ENCODE measurements at regions not wholly inside any gene's neighbourhood (a gene's known extent, or its start where the extent isn't known, plus 50 kb on each side); places are given as distances from the start of the nearest gene placed in this dataset.
"Not testable (repeated sequence)": the region's sequence is repeated elsewhere in the genome, so short reads cannot be mapped to it uniquely, and the experiment has no call there.

GRCh38 chr20:47444584-47444983, 57.1 kb upstream of the NCOA3 start:
- DNase-seq (ENCODE audit: low spot score): no peak
- Mint-ChIP-seq H3K36me3 (ENCODE audit: low read depth) (no peaks in the 10 kb centered on the region), H3K27me3 (ENCODE audit: low read depth) (no peaks in the 10 kb centered on the region), H3K4me3 (ENCODE audit: unreplicated experiment) (no peak overlapping the region), H3K27ac (ENCODE audit: unreplicated experiment) (no peak overlapping the region), H3K9me3 (ENCODE audit: low read depth) (no peaks in the 10 kb centered on the region), H3K4me1 (ENCODE audit: low read depth) (peaks cover 8% of the 10 kb centered on the region)
- TF ChIP-seq CTCF (IDR thresholded peaks at IDR 0.05): no peak

GRCh38 chr20:47445291-47445690, 56.4 kb upstream of the NCOA3 start:
- no peaks in the 10 kb centered on the region for H3K9me3 Mint-ChIP-seq (ENCODE audit: low read depth)
- H3K4me1 Mint-ChIP-seq (ENCODE audit: low read depth): peaks cover 8% of the 10 kb centered on the region
- no peak for DNase-seq (ENCODE audit: low spot score)
- no peaks in the 10 kb centered on the region for H3K36me3 Mint-ChIP-seq (ENCODE audit: low read depth)
- H3K27me3 Mint-ChIP-seq (ENCODE audit: low read depth): no peaks in the 10 kb centered on the region
- H3K4me3 Mint-ChIP-seq (ENCODE audit: unreplicated experiment): no peak overlapping the region
- no peak overlapping the region for H3K27ac Mint-ChIP-seq (ENCODE audit: unreplicated experiment)
- no peak for TF ChIP-seq CTCF (IDR thresholded peaks at IDR 0.05)

- H3K4me3 Mint-ChIP-seq (ENCODE audit: unreplicated experiment); H3K4me1 Mint-ChIP-seq (ENCODE audit: low read depth); H3K27ac Mint-ChIP-seq (ENCODE audit: unreplicated experiment); H3K9me3 Mint-ChIP-seq (ENCODE audit: low read depth); DNase-seq (ENCODE audit: low spot score); H3K27me3 Mint-ChIP-seq (ENCODE audit: low read depth); H3K36me3 Mint-ChIP-seq (ENCODE audit: low read depth): not testable (repeated sequence)
Measured at GRCh38 chr20:47447350-47448296, 54.1 kb upstream of the NCOA3 start.

GRCh38 chr20:47448429-47448828, 53.3 kb upstream of the NCOA3 start:
- Mint-ChIP-seq H3K4me1 (ENCODE audit: low read depth) (peaks cover 10% of the 10 kb centered on the region), H3K9me3 (ENCODE audit: low read depth) (peaks cover 2% of the 10 kb centered on the region), H3K27ac (ENCODE audit: unreplicated experiment) (no peak overlapping the region), H3K4me3 (ENCODE audit: unreplicated experiment) (no peak overlapping the region), H3K27me3 (ENCODE audit: low read depth) (no peaks in the 10 kb centered on the region), H3K36me3 (ENCODE audit: low read depth) (peaks cover 2% of the 10 kb centered on the region)
- TF ChIP-seq CTCF (IDR thresholded peaks at IDR 0.05): no peak
- DNase-seq (ENCODE audit: low spot score): no peak

- Mint-ChIP-seq H3K4me3 (ENCODE audit: unreplicated experiment) (no peak overlapping the region), H3K36me3 (ENCODE audit: low read depth) (peaks cover 4% of the 10 kb centered on the region), H3K4me1 (ENCODE audit: low read depth) (peaks cover 11% of the 10 kb centered on the region), H3K27ac (ENCODE audit: unreplicated experiment) (no peak overlapping the region), H3K27me3 (ENCODE audit: low read depth) (no peaks in the 10 kb centered on the region), H3K9me3 (ENCODE audit: low read depth) (peaks cover 8% of the 10 kb centered on the region)
- no peak for TF ChIP-seq CTCF (IDR thresholded peaks at IDR 0.05)
- no peak for DNase-seq (ENCODE audit: low spot score)
Measured at GRCh38 chr20:47451602-47451904, 50.1 kb upstream of the NCOA3 start.

Data from chondrocyte (in vitro differentiated cells).